GM23338 (cell line): ENCODE measurements at regions not wholly inside any gene's neighbourhood (a gene's known extent, or its start where the extent isn't known, plus 50 kb on each side); places are given as distances from the start of the nearest gene placed in this dataset.

ENCODE experiments used
- CREB1 ChIP-seq: fragments of 250-450 bp; sonication (Bioruptor Pico); IDR thresholded peaks from 2 replicates; pipeline ENCODE4 v1.5.0; 2020; ENCODE audit warnings: low read depth, mild to moderate bottlenecking, moderate library complexity
- EZH2phosphoT487 ChIP-seq: fragments of 200-600 bp; sonication (generic); IDR thresholded peaks from one replicate; pipeline ENCODE4 v1.8.1; 2018; ENCODE audit warnings: antibody characterized with exemption; ENCODE audit not compliant: unreplicated experiment
- JUNB ChIP-seq: IDR thresholded peaks from one replicate; pipeline ENCODE4 v1.6.1; 2016; ENCODE audit warnings: antibody characterized with exemption; ENCODE audit not compliant: unreplicated experiment
- NANOG ChIP-seq: IDR thresholded peaks from 2 replicates; pipeline ENCODE4 v1.6.1; 2016; ENCODE audit warnings: antibody characterized with exemption, borderline replicate concordance
- POLR2AphosphoS5 ChIP-seq: IDR thresholded peaks from 2 replicates; pipeline ENCODE4 v1.6.1; 2016; ENCODE audit warnings: antibody characterized with exemption, low read depth
- TF ChIP-seq, protein P1 (sequence below): fragments of 250-450 bp; sonication (Bioruptor Pico); IDR thresholded peaks from 2 replicates; pipeline ENCODE4 v1.5.0; 2020; ENCODE audit warnings: mild to moderate bottlenecking, moderate library complexity
- TF ChIP-seq, protein P2 (sequence below): IDR thresholded peaks from 2 replicates; pipeline ENCODE4 v1.6.1; 2016; ENCODE audit warnings: antibody characterized with exemption
- TF ChIP-seq, protein P3 (sequence below), 2 experiments: fragments of 200-600 bp in 1 of 2; sonication (generic) in 1 of 2; conservative IDR thresholded peaks; 2 replicates each; pipeline versions ENCODE4 v1.5.1 to v1.6.1; 2016 to 2017; ENCODE audit warnings: antibody characterized with exemption in 2 of 2, low read depth in 2 of 2, mild to moderate bottlenecking in 2 of 2, moderate library complexity in 1 of 2

DNA sequence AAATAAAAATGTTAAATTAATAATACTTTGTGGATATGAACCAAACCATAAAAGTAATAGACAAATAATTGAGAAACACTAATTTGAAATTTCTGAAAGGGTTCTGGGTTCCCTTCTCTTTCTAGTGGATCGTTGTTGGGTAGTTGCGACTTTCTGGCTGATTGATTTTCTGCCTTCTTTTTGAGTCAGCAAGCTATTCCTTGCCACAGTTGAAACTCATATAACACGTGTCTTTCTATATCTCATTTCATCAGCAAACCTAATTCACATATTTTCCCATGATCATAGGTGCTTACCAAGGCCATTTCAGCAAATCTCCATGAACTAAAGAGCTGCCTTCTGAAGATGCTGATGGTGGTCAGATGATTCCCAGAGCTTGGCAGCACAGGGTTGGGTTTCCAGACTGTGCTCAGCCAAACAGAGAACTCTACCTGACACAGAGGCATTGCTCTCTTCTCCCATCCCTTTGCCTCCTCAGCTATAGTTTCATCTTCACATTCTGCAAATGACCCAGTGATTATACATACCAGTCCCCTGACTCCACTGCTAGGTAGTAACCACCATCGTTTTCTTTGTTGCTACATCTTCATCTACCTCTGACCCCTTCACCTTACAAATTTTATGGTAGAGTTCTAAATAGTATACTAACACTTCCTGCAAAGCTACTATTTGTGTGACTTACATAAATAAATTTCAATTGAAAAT, 383.9 kb upstream of the DPH6 start (continued):
- TF ChIP-seq, protein P1, sequence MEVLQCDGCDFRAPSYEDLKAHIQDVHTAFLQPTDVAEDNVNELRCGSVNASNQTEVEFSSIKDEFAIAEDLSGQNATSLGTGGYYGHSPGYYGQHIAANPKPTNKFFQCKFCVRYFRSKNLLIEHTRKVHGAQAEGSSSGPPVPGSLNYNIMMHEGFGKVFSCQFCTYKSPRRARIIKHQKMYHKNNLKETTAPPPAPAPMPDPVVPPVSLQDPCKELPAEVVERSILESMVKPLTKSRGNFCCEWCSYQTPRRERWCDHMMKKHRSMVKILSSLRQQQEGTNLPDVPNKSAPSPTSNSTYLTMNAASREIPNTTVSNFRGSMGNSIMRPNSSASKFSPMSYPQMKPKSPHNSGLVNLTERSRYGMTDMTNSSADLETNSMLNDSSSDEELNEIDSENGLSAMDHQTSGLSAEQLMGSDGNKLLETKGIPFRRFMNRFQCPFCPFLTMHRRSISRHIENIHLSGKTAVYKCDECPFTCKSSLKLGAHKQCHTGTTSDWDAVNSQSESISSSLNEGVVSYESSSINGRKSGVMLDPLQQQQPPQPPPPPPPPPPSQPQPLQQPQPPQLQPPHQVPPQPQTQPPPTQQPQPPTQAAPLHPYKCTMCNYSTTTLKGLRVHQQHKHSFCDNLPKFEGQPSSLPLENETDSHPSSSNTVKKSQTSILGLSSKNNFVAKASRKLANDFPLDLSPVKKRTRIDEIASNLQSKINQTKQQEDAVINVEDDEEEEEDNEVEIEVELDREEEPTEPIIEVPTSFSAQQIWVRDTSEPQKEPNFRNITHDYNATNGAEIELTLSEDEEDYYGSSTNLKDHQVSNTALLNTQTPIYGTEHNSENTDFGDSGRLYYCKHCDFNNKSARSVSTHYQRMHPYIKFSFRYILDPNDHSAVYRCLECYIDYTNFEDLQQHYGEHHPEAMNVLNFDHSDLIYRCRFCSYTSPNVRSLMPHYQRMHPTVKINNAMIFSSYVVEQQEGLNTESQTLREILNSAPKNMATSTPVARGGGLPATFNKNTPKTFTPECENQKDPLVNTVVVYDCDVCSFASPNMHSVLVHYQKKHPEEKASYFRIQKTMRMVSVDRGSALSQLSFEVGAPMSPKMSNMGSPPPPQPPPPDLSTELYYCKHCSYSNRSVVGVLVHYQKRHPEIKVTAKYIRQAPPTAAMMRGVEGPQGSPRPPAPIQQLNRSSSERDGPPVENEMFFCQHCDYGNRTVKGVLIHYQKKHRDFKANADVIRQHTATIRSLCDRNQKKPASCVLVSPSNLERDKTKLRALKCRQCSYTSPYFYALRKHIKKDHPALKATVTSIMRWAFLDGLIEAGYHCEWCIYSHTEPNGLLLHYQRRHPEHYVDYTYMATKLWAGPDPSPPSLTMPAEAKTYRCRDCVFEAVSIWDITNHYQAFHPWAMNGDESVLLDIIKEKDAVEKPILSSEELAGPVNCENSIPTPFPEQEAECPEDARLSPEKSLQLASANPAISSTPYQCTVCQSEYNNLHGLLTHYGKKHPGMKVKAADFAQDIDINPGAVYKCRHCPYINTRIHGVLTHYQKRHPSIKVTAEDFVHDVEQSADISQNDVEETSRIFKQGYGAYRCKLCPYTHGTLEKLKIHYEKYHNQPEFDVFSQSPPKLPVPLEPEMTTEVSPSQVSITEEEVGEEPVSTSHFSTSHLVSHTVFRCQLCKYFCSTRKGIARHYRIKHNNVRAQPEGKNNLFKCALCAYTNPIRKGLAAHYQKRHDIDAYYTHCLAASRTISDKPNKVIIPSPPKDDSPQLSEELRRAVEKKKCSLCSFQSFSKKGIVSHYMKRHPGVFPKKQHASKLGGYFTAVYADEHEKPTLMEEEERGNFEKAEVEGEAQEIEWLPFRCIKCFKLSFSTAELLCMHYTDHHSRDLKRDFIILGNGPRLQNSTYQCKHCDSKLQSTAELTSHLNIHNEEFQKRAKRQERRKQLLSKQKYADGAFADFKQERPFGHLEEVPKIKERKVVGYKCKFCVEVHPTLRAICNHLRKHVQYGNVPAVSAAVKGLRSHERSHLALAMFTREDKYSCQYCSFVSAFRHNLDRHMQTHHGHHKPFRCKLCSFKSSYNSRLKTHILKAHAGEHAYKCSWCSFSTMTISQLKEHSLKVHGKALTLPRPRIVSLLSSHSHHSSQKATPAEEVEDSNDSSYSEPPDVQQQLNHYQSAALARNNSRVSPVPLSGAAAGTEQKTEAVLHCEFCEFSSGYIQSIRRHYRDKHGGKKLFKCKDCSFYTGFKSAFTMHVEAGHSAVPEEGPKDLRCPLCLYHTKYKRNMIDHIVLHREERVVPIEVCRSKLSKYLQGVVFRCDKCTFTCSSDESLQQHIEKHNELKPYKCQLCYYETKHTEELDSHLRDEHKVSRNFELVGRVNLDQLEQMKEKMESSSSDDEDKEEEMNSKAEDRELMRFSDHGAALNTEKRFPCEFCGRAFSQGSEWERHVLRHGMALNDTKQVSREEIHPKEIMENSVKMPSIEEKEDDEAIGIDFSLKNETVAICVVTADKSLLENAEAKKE (CRISPR knock-in tag): no peak
- TF ChIP-seq, protein P2, sequence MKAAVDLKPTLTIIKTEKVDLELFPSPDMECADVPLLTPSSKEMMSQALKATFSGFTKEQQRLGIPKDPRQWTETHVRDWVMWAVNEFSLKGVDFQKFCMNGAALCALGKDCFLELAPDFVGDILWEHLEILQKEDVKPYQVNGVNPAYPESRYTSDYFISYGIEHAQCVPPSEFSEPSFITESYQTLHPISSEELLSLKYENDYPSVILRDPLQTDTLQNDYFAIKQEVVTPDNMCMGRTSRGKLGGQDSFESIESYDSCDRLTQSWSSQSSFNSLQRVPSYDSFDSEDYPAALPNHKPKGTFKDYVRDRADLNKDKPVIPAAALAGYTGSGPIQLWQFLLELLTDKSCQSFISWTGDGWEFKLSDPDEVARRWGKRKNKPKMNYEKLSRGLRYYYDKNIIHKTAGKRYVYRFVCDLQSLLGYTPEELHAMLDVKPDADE: no peak
- no peak for TF ChIP-seq NANOG
- TF ChIP-seq, protein P3, sequence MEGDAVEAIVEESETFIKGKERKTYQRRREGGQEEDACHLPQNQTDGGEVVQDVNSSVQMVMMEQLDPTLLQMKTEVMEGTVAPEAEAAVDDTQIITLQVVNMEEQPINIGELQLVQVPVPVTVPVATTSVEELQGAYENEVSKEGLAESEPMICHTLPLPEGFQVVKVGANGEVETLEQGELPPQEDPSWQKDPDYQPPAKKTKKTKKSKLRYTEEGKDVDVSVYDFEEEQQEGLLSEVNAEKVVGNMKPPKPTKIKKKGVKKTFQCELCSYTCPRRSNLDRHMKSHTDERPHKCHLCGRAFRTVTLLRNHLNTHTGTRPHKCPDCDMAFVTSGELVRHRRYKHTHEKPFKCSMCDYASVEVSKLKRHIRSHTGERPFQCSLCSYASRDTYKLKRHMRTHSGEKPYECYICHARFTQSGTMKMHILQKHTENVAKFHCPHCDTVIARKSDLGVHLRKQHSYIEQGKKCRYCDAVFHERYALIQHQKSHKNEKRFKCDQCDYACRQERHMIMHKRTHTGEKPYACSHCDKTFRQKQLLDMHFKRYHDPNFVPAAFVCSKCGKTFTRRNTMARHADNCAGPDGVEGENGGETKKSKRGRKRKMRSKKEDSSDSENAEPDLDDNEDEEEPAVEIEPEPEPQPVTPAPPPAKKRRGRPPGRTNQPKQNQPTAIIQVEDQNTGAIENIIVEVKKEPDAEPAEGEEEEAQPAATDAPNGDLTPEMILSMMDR (conservative IDR thresholded peaks at IDR 0.05; ENCODE audit: low read depth in 2 of 2): no peak
- TF ChIP-seq EZH2phosphoT487: no peak
- no peak for TF ChIP-seq POLR2AphosphoS5
- no peak for TF ChIP-seq CREB1 (CRISPR knock-in tag)
- TF ChIP-seq JUNB: no peak
